Fibroblast of the aortic adventitia (primary cell): ENCODE measurements at regions not wholly inside any gene's neighbourhood (a gene's known extent, or its start where the extent isn't known, plus 50 kb on each side); places are given as distances from the start of the nearest gene placed in this dataset.

Experiments
- DNase-seq: peaks from one replicate; pipeline ENCODE4 v3.0.0-alpha.2; 2010; ENCODE audit warnings: low read depth
- H3K4me3 ChIP-seq: 2 replicates; pipeline ENCODE4 v1.5.1; 2011; ENCODE audit warnings: low read depth, mild to moderate bottlenecking, control low read depth, low read length, moderate library complexity
- TF ChIP-seq, protein P1 (sequence below): IDR thresholded peaks from 2 replicates; pipeline ENCODE4 v1.5.1; 2011; ENCODE audit warnings: mild to moderate bottlenecking, low read length, control low read depth, inconsistent platforms; ENCODE audit not compliant: insufficient read depth

DNA sequence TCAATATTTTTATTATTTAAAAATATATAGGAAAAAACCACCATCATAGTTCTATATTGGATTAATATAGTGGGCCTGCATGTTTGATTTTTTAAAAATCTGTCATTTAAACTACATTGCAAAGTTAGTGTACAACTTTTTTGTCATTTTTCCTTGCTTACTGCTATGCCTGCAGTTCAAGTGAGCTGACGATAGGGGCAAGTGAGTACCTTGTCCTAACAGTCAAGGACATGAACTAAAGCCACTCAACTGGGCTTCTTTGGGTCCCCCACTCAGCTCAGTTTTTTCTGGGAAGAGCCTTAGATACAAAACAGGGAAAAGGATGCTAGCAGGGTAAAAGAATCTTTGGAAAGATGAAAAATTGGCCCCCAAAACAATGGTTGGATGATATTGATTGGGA lies 269.9 kb downstream of the MAN2A1 start:
- no peak for DNase-seq
- H3K4me3 ChIP-seq = no peak overlapping the region
- TF ChIP-seq, protein P1, sequence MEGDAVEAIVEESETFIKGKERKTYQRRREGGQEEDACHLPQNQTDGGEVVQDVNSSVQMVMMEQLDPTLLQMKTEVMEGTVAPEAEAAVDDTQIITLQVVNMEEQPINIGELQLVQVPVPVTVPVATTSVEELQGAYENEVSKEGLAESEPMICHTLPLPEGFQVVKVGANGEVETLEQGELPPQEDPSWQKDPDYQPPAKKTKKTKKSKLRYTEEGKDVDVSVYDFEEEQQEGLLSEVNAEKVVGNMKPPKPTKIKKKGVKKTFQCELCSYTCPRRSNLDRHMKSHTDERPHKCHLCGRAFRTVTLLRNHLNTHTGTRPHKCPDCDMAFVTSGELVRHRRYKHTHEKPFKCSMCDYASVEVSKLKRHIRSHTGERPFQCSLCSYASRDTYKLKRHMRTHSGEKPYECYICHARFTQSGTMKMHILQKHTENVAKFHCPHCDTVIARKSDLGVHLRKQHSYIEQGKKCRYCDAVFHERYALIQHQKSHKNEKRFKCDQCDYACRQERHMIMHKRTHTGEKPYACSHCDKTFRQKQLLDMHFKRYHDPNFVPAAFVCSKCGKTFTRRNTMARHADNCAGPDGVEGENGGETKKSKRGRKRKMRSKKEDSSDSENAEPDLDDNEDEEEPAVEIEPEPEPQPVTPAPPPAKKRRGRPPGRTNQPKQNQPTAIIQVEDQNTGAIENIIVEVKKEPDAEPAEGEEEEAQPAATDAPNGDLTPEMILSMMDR = peak; percentile 51

DNA sequence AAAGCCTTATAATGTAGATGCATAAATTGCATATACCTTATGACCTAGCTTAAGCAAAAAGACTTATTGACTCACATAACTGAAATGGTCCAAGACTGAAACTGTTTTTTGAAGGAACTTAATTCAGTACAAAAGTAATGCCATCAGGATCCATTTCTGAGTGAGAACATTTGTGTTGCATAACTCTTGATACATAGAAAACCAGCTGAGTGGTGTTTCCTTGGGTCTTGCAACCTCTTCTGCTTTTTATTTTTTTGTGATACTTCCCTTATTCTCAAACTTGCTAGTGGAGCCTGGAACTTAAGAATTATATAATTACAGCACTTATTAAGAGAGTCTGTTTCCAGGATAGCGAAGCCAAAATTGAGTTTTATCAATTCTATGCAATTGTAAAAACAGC lies 272.0 kb downstream of the MAN2A1 start:
- DNase-seq = no peak
- TF ChIP-seq, protein P1 = no peak
- H3K4me3 ChIP-seq = no peak overlapping the region

DNA sequence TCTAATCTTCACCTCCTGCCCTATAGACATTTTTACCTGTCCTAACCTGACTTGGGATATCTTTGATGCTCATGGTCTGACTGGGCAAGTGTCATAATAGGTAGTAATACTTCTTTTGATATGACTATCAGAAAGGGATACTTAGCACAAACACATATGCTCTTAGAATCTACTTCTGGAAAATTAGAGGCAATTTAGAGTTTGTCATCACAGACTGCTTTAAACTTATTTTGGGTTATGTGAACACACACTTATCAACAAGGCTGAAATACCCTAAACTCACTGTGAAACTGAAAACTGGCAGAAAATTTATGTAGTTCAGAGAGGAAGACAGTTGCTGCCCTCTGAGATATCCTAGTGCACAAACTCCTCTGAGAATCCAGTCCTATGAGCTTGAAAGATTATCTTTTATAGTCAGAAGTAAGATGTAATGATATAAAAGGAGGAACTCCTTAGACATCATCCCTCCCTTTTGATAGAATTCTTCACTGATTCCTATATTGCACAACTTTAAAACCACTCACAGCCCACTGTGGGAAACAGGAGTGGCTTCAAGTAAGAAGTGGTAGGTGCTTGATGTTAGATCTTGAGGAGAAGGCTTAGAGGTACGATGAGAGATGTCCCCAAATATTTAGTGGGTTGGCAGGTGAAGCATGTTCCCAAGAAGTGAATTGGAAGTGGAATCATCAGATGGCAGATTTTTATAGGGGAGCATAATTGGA lies 273.3 kb downstream of the MAN2A1 start:
- TF ChIP-seq, protein P1 = no peak
- no peak for DNase-seq
- no peak overlapping the region for H3K4me3 ChIP-seq

DNA sequence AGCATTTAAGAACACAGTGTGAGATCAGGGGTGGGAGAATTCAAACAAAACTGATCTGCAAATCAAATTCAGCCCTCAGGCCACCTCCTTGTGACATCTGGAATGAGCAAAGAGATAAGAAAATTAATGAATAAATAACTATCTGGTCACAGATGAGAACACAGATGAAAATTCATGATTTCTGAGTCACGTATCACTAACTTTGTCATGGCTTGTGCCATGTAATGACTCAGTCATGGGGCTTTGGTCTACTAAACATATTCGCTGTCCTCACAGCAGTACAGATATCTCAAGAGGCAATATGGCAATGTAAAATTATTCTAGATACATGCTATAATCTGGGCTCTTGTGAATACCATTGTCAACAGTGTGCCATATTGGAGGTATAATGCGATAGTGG lies 274.4 kb downstream of the MAN2A1 start:
- TF ChIP-seq, protein P1 = no peak
- no peak overlapping the region for H3K4me3 ChIP-seq
- DNase-seq = no peak

DNA sequence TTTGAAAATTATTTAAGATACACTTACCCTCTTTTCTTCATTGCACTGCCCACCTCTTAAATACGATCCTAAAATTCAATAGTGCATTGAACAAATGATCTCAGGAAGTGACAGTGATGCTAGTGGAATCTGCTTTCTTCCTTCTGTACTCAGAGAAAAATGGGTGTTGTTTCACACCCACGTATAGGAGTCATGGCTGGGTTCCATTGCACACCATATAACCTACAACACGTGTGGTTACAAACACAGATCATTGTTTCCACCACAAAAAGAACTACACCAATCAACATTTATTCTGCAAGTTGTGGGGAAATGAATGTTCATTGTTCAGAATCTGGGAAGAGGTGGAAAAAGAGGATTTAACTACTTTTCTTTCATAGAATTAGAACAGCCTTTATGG lies 275.9 kb downstream of the MAN2A1 start:
- DNase-seq = no peak
- H3K4me3 ChIP-seq = no peak overlapping the region
- TF ChIP-seq, protein P1 = no peak

DNA sequence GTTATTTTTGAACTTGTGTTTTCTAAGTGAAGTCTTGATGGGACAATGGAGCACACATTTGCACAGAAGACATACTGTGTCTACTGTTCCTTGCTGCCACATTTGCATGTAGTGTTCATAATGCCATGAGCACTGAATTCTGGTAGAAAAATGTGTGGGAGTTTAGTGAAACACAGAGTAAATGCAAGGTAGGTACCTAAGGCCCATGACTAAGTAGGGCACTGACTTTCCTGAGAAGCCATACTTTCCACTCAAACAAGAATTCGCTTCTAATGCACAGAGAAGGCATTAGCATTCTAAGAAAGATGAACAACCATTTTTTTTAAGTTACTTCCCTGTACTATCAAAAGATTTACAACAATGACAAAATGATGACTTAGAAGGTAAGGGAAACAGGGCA lies 282.2 kb downstream of the MAN2A1 start:
- no peak for DNase-seq
- no peak overlapping the region for H3K4me3 ChIP-seq
- TF ChIP-seq, protein P1 = no peak

DNA sequence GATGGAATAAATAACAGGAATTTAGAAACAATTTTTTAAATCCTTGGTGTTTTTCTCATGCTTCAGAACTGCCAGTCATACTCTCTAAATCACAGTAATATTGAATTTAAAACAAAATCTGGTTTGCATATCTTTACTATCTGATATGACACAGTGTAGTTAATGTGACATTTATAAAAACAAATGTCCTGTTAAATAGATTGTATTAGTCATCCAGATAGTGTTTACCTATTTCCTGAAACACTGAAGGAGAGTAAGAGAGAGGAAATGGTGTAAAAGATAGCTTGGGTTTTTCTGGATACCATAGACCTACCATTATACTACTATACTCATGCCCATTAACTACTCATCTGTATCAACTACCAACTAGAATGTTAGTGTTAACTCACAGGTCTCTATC lies 292.3 kb downstream of the MAN2A1 start:
- no peak overlapping the region for H3K4me3 ChIP-seq
- DNase-seq = no peak
- TF ChIP-seq, protein P1 = no peak
